K562 (cell line): ENCODE measurements at regions not wholly inside any gene's neighbourhood (a gene's known extent, or its start where the extent isn't known, plus 50 kb on each side); places are given as distances from the start of the nearest gene placed in this dataset.

Experiments
- ATAC-seq: fragments of 200-7000 bp; cut with Tn5 transposase; 3 replicates; pipeline ENCODE4 v1.9.1; 2020; ENCODE audit warnings: moderate library complexity
- BruUV-seq: library from RNA; stranded (reverse); fragments of 400-500 nt; replicated peaks from 2 replicates; lab custom pipeline; 2021; lab: Mats Ljungman, UMichigan
- CTCF ChIA-PET: fragments of 300-600 bp; formaldehyde crosslinking; extraction: SDS; loops from one replicate; lab custom pipeline; 2021; ENCODE audit warnings: low intra/inter-chr PET ratio; lab: Yijun Ruan, JAX
- POLR2A ChIA-PET: fragments of 300-600, 350-650 bp; sonication (Branson Sonifier 250); formaldehyde crosslinking; extraction: SDS; loops from one replicate; lab custom pipeline; 2021; ENCODE audit warnings: antibody characterized with exemption, inconsistent platforms; lab: Yijun Ruan, JAX
- DNase-seq, 4 experiments: peaks; one replicate each; pipeline versions ENCODE4 v3.0.0 to v3.0.0-alpha.2; 2011 to 2018; ENCODE audit warnings: low spot score in 3 of 4, mixed read lengths in 3 of 4; ENCODE audit errors: extremely low read depth in 1 of 4
- FAIRE-seq: peaks from 2 replicates; lab custom pipeline; 2011; peaks lifted over from hg19 to GRCh38; lab: Jason Lieb, UNC
- H2AFZ ChIP-seq: 2 replicates; pipeline ENCODE4 v1.6.0; 2011; ENCODE audit warnings: low read depth, low read length, control low read depth, inconsistent platforms
- H3K27ac ChIP-seq: fragments of 200-600 bp; 3 replicates; pipeline ENCODE4 v1.8.0; 2011; ENCODE audit warnings: low read depth, mild to moderate bottlenecking, control low read depth, inconsistent platforms, low read length, moderate library complexity, mixed read lengths; ENCODE audit errors: extremely low read depth
- H3K27me3 ChIP-seq, 2 experiments: fragments of 300-600 bp in 1 of 2; 2 replicates in 1 of 2; 3 replicates in 1 of 2; pipeline versions ENCODE4 v1.6.0 to v1.8.0; 2011; ENCODE audit warnings: inconsistent platforms in 2 of 2, low read length in 2 of 2, mild to moderate bottlenecking in 1 of 2, mixed read lengths in 1 of 2, moderate library complexity in 1 of 2; ENCODE audit not compliant: control insufficient read depth in 2 of 2, insufficient read depth in 2 of 2
- H3K36me3 ChIP-seq: fragments of 300-600 bp; 3 replicates; pipeline ENCODE4 v1.8.0; 2011; ENCODE audit warnings: mild to moderate bottlenecking, low read length, inconsistent platforms; ENCODE audit not compliant: control insufficient read depth, insufficient read depth
- H3K4me1 ChIP-seq, 2 experiments: fragments of 200-600 bp in 1 of 2; replicated peaks in 1 of 2; 2 replicates in 1 of 2; 3 replicates in 1 of 2; pipeline versions ENCODE4 v1.5.1 to v1.8.0; 2011; ENCODE audit warnings: inconsistent platforms in 2 of 2, low read length in 2 of 2, mild to moderate bottlenecking in 1 of 2, mixed read lengths in 1 of 2, moderate library complexity in 1 of 2; ENCODE audit not compliant: control insufficient read depth in 2 of 2, insufficient read depth in 2 of 2
- H3K4me2 ChIP-seq: 2 replicates; pipeline ENCODE4 v1.6.1; 2011; ENCODE audit warnings: low read length, control low read depth, inconsistent platforms, mixed read lengths; ENCODE audit not compliant: insufficient read depth
- H3K4me3 ChIP-seq: fragments of 200-600 bp; sonication (generic), shearing (Covaris generic); 2 replicates; pipeline ENCODE4 v1.5.1; 2016; ENCODE audit warnings: control low read depth, inconsistent platforms
- H3K79me2 ChIP-seq: fragments of 200-600 bp; 3 replicates; pipeline ENCODE4 v1.8.0; 2011; ENCODE audit warnings: low read length, inconsistent platforms; ENCODE audit not compliant: control insufficient read depth, insufficient read depth
- H3K9ac ChIP-seq, 2 experiments: 2 replicates each; pipeline versions ENCODE4 v1.6.0 to v1.6.1; 2011; ENCODE audit warnings: low read depth in 2 of 2, low read length in 2 of 2, control low read depth in 1 of 2, inconsistent platforms in 1 of 2, mild to moderate bottlenecking in 1 of 2, mixed read lengths in 1 of 2; ENCODE audit not compliant: insufficient read depth in 1 of 2
- H3K9me1 ChIP-seq: one replicate; pipeline ENCODE4 v1.6.0; 2011; ENCODE audit warnings: inconsistent platforms, mild to moderate bottlenecking, low read length, moderate library complexity; ENCODE audit not compliant: control insufficient read depth, insufficient read depth
- H3K9me3 ChIP-seq: replicated peaks from 2 replicates; pipeline ENCODE4 v1.5.1; 2011; ENCODE audit warnings: low read depth, low read length, inconsistent platforms; ENCODE audit not compliant: control insufficient read depth, insufficient read depth
- H4K20me1 ChIP-seq: replicated peaks from 2 replicates; pipeline ENCODE4 v1.6.1; 2011; ENCODE audit warnings: low read length, inconsistent platforms, mixed read lengths; ENCODE audit not compliant: control insufficient read depth, insufficient read depth
- ARID2 ChIP-seq: fragments of 450-650 bp; IDR thresholded peaks from 2 replicates; pipeline ENCODE4 v1.6.1; 2017; ENCODE audit warnings: antibody characterized with exemption, mild to moderate bottlenecking
- FOSL1 ChIP-seq: fragments of 200-800 bp; sonication (Bioruptor generic); conservative IDR thresholded peaks from 2 replicates; pipeline ENCODE4 v1.6.1; 2016; ENCODE audit warnings: missing genetic modification characterization, missing compliant biosample characterization
- GABPA ChIP-seq: fragments of 200-800 bp; sonication (Bioruptor generic); conservative IDR thresholded peaks from 2 replicates; pipeline ENCODE4 v1.6.1; 2016; ENCODE audit warnings: low read depth, missing genetic modification characterization, missing compliant biosample characterization
- GABPB2 ChIP-seq: fragments of 250-450 bp; sonication (Bioruptor Pico); conservative IDR thresholded peaks from 2 replicates; pipeline ENCODE4 v1.5.1; 2021; ENCODE audit warnings: mild to moderate bottlenecking
- MAFG ChIP-seq: fragments of 450-650 bp; conservative IDR thresholded peaks from 2 replicates; pipeline ENCODE4 v1.6.1; 2016; ENCODE audit warnings: missing genetic modification characterization, missing compliant biosample characterization
- MAFK ChIP-seq: IDR thresholded peaks from 2 replicates; pipeline ENCODE4 v1.6.1; 2011; ENCODE audit warnings: low read length, improper control_type of control experiment
- MLX ChIP-seq, 2 experiments: fragments of 450-650 bp in 1 of 2; sonication (generic) in 1 of 2; formaldehyde crosslinking; conservative IDR thresholded peaks; 2 replicates each; pipeline versions ENCODE4 v1.4.0 to v1.8.1; 2020 to 2022; ENCODE audit warnings: mild to moderate bottlenecking in 1 of 2, missing genetic modification reagents in 1 of 2
- NR3C1 ChIP-seq: sonication (generic); formaldehyde crosslinking; IDR thresholded peaks from 2 replicates; pipeline ENCODE4 v1.8.1; 2022; ENCODE audit warnings: missing genetic modification reagents
- TBL1XR1 ChIP-seq, 2 experiments: IDR thresholded peaks; 2 replicates each; pipeline ENCODE4 v1.6.1; 2012; ENCODE audit warnings: improper control_type of control experiment in 2 of 2, low read length in 2 of 2, mild to moderate bottlenecking in 1 of 2
- TRIM25 ChIP-seq: fragments of 450-650 bp; IDR thresholded peaks from 2 replicates; pipeline ENCODE4 v1.7.0; 2016; ENCODE audit warnings: borderline replicate concordance
- ZBTB7A ChIP-seq: IDR thresholded peaks from 2 replicates; pipeline ENCODE4 v1.6.1; 2011; ENCODE audit warnings: low read depth, mild to moderate bottlenecking, low read length, moderate library complexity, borderline replicate concordance; ENCODE audit not compliant: control insufficient read depth
- ZFP36 ChIP-seq: fragments of 150-350 bp; IDR thresholded peaks from 2 replicates; pipeline ENCODE4 v1.6.1; 2018; ENCODE audit warnings: low read length, low read depth; ENCODE audit not compliant: partially characterized antibody
- ZKSCAN3 ChIP-seq: fragments of 250-450 bp; sonication (Bioruptor Pico); IDR thresholded peaks from 2 replicates; pipeline ENCODE4 v1.4.0; 2020
- ZNF316 ChIP-seq: fragments of 450-650 bp; IDR thresholded peaks from 2 replicates; pipeline ENCODE4 v1.6.1; 2016
- ZNF436 ChIP-seq: fragments of 250-450, 450-650 bp; sonication (Bioruptor Pico); formaldehyde crosslinking; IDR thresholded peaks from 2 replicates; pipeline ENCODE4 v1.7.0; 2020; ENCODE audit warnings: mild to moderate bottlenecking
- WGBS: fragments of 100-300 bp; shearing (Covaris generic); methylation state at CpG from one replicate; pipeline ENCODE4 v1.1.6; 2016; ENCODE audit warnings: low coverage, mixed read lengths; ENCODE audit not compliant: insufficient coverage; ENCODE audit errors: missing lambda C conversion rate; 5-methylcytosine and 5-hydroxymethylcytosine counted together
- in situ Hi-C: fragments of 300-500 bp; cut with MboI; formaldehyde crosslinking; loops from 4 replicates; pipeline ENCODE4 v1.15.0; 2018; ENCODE audit warnings: inconsistent platforms, mixed read lengths
- intact Hi-C: fragments of 100-400 bp; cut with micrococcal nuclease; formaldehyde crosslinking; loops from 2 replicates; pipeline ENCODE4 v1.14.2; 2022

- BruUV-seq = no TSS peak
- Histone ChIP-seq H3K9me3 (no peaks in the 10 kb centered on the region), H3K4me3 (no peak overlapping the region), H3K4me2 (no peak overlapping the region), H3K4me1 (no peaks in the 10 kb centered on the region), H3K27ac (no peak overlapping the region), H3K9ac (no peak overlapping the region), H3K79me2 (no peaks in the 10 kb centered on the region), H4K20me1 (no peaks in the 10 kb centered on the region), H3K27me3 (no peaks in the 10 kb centered on the region), H3K36me3 (no peaks in the 10 kb centered on the region), H3K9me1 (no peaks in the 10 kb centered on the region), H2AFZ (no peak overlapping the region)
- TF ChIP-seq MAFG (tag) (peak; percentile 43; the same call in 1 of the 2 replicates), NR3C1 (CRISPR knock-in tag) (no peak), FOSL1 (tag) (peak; percentile 56)
- POLR2A ChIA-PET = no interaction called here
- 0% methylated on average over 5 of the region's 5 CpGs for WGBS
- in situ Hi-C loops = no loop called here
- no peak for ATAC-seq
- intact Hi-C loops = no loop called here
- DNase-seq = no peak
- FAIRE-seq = no peak
- CTCF ChIA-PET = no interaction called here
Measured at GRCh38 chr1:187491082-187491720, 662.5 kb downstream of the PLA2G4A start.

GRCh38 chr1:187498028-187498427 lies 669.3 kb downstream of the PLA2G4A start:
- no peak for FAIRE-seq
- Histone ChIP-seq H2AFZ (no peak overlapping the region), H3K9ac (no peak overlapping the region), H4K20me1 (no peaks in the 10 kb centered on the region), H3K4me3 (no peak overlapping the region), H3K79me2 (no peaks in the 10 kb centered on the region), H3K9me3 (no peaks in the 10 kb centered on the region), H3K27me3 (no peaks in the 10 kb centered on the region), H3K4me2 (no peak overlapping the region), H3K4me1 (no peaks in the 10 kb centered on the region), H3K36me3 (no peaks in the 10 kb centered on the region), H3K27ac (no peak overlapping the region), H3K9me1 (no peaks in the 10 kb centered on the region)
- in situ Hi-C loops (no loop called here), intact Hi-C loops (no loop called here)
- 0% methylated on average over 1 of the region's 1 CpG for WGBS
- no peak for DNase-seq
- no peak for ATAC-seq
- POLR2A ChIA-PET = no interaction called here
- TF ChIP-seq ZFP36 (no peak), MAFG (tag) (peak; percentile 24; the same call in 1 of the 2 replicates), GABPB2 (no peak), TRIM25 (no peak), MAFK (peak; percentile 11; the same call in 1 of the 2 replicates), ZKSCAN3 (CRISPR knock-in tag) (no peak), MLX (CRISPR knock-in tag; conservative IDR thresholded peaks at IDR 0.05) (no peak), TBL1XR1 (IDR thresholded peaks at IDR 0.05; ENCODE audit: low read length in 2 of 2) (no peak), ARID2 (no peak), ZBTB7A (no peak), GABPA (tag) (no peak), ZNF436 (CRISPR knock-in tag) (no peak), ZNF316 (peak; percentile 33; the same call in 1 of the 2 replicates)
- CTCF ChIA-PET = no interaction called here
- BruUV-seq = no TSS peak
